ENCODE measurements at regions not wholly inside any gene's neighbourhood (a gene's known extent, or its start where the extent isn't known, plus 50 kb on each side); places are given as distances from the start of the nearest gene placed in this dataset.

DNA sequence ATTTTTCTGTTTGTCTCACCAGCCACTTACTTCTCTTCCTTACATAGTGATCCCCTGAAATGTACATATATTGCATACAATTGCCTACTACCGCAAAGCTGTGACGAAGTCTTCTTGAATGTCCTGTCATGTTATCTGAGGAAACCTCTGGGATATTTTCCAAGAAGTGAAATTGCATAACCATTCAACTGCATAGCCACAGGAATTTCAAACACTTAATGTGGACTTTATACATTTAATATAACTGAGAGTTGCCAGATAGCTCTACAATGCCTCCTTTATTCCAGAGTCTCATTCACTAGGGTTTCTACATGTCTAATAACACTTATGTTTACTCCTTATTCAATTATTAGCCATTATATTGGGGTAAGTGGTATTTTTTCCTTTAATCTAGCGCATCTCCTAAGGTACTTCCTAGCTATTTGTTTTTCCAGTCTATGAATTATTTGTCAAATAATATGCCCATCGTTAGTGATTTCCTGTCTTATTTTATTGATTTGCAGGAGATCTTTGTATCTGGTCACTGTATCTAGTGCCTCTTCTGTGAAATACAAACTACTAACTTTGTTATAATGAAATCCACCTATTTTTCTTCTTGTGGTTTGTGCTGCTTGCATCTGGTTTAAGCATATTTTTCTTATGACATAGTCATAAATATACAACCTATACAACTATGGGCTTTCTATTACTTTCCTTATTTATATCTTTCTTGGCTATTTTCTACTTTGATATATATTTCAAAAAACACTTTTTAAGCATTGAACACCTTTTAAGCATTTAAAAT lies 69.2 kb upstream of the GRID2 start:
- no peak for DNase-seq (ENCODE audit: low spot score)
- no peak for TF ChIP-seq SP1 (IDR thresholded peaks at IDR 0.05)
- no peak for TF ChIP-seq EGR1 (IDR thresholded peaks at IDR 0.05; ENCODE audit: low read depth in 2 of 2)
- TF ChIP-seq GABPA (IDR thresholded peaks at IDR 0.05 in 1 of 2, conservative IDR thresholded peaks at IDR 0.05 in 1 of 2): no peak
- TF ChIP-seq YY1 (IDR thresholded peaks at IDR 0.05): no peak
- TF ChIP-seq, protein P1, sequence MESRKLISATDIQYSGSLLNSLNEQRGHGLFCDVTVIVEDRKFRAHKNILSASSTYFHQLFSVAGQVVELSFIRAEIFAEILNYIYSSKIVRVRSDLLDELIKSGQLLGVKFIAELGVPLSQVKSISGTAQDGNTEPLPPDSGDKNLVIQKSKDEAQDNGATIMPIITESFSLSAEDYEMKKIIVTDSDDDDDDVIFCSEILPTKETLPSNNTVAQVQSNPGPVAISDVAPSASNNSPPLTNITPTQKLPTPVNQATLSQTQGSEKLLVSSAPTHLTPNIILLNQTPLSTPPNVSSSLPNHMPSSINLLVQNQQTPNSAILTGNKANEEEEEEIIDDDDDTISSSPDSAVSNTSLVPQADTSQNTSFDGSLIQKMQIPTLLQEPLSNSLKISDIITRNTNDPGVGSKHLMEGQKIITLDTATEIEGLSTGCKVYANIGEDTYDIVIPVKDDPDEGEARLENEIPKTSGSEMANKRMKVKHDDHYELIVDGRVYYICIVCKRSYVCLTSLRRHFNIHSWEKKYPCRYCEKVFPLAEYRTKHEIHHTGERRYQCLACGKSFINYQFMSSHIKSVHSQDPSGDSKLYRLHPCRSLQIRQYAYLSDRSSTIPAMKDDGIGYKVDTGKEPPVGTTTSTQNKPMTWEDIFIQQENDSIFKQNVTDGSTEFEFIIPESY (IDR thresholded peaks at IDR 0.05): no peak
- TF ChIP-seq HNF4G (IDR thresholded peaks at IDR 0.05): no peak
- TF ChIP-seq, protein P2, sequence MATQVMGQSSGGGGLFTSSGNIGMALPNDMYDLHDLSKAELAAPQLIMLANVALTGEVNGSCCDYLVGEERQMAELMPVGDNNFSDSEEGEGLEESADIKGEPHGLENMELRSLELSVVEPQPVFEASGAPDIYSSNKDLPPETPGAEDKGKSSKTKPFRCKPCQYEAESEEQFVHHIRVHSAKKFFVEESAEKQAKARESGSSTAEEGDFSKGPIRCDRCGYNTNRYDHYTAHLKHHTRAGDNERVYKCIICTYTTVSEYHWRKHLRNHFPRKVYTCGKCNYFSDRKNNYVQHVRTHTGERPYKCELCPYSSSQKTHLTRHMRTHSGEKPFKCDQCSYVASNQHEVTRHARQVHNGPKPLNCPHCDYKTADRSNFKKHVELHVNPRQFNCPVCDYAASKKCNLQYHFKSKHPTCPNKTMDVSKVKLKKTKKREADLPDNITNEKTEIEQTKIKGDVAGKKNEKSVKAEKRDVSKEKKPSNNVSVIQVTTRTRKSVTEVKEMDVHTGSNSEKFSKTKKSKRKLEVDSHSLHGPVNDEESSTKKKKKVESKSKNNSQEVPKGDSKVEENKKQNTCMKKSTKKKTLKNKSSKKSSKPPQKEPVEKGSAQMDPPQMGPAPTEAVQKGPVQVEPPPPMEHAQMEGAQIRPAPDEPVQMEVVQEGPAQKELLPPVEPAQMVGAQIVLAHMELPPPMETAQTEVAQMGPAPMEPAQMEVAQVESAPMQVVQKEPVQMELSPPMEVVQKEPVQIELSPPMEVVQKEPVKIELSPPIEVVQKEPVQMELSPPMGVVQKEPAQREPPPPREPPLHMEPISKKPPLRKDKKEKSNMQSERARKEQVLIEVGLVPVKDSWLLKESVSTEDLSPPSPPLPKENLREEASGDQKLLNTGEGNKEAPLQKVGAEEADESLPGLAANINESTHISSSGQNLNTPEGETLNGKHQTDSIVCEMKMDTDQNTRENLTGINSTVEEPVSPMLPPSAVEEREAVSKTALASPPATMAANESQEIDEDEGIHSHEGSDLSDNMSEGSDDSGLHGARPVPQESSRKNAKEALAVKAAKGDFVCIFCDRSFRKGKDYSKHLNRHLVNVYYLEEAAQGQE (IDR thresholded peaks at IDR 0.05): no peak
- no peak for TF ChIP-seq RXRA (IDR thresholded peaks at IDR 0.05)
- TF ChIP-seq, protein P3, sequence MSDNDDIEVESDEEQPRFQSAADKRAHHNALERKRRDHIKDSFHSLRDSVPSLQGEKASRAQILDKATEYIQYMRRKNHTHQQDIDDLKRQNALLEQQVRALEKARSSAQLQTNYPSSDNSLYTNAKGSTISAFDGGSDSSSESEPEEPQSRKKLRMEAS (IDR thresholded peaks at IDR 0.05): no peak
- no peak for TF ChIP-seq JUND (IDR thresholded peaks at IDR 0.05)
- no peak for TF ChIP-seq HNF4A (conservative IDR thresholded peaks at IDR 0.05)
- TF ChIP-seq TAF1 (conservative IDR thresholded peaks at IDR 0.05): no peak
- TF ChIP-seq FOXA2 (IDR thresholded peaks at IDR 0.05): no peak
- no peak for TF ChIP-seq FOXA1 (IDR thresholded peaks at IDR 0.05)
- TF ChIP-seq RAD21 (IDR thresholded peaks at IDR 0.05): no peak
- no peak for TF ChIP-seq NR2F2 (IDR thresholded peaks at IDR 0.05)
- TF ChIP-seq, protein P4, sequence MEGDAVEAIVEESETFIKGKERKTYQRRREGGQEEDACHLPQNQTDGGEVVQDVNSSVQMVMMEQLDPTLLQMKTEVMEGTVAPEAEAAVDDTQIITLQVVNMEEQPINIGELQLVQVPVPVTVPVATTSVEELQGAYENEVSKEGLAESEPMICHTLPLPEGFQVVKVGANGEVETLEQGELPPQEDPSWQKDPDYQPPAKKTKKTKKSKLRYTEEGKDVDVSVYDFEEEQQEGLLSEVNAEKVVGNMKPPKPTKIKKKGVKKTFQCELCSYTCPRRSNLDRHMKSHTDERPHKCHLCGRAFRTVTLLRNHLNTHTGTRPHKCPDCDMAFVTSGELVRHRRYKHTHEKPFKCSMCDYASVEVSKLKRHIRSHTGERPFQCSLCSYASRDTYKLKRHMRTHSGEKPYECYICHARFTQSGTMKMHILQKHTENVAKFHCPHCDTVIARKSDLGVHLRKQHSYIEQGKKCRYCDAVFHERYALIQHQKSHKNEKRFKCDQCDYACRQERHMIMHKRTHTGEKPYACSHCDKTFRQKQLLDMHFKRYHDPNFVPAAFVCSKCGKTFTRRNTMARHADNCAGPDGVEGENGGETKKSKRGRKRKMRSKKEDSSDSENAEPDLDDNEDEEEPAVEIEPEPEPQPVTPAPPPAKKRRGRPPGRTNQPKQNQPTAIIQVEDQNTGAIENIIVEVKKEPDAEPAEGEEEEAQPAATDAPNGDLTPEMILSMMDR (IDR thresholded peaks at IDR 0.05; ENCODE audit: low read depth, low read length, missing input control): no peak
- TF ChIP-seq, protein P5, sequence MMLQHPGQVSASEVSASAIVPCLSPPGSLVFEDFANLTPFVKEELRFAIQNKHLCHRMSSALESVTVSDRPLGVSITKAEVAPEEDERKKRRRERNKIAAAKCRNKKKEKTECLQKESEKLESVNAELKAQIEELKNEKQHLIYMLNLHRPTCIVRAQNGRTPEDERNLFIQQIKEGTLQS (IDR thresholded peaks at IDR 0.05): no peak
- Histone ChIP-seq H3K4me3 (ENCODE audit: low read depth in 1 of 3, low read length in 3 of 3) (no peak overlapping the region), H3K27ac (ENCODE audit: low read depth in 1 of 2, low read length in 2 of 2) (no peak overlapping the region), H3K9me3 (ENCODE audit: control insufficient read depth in 4 of 4, low read length in 3 of 4) (peaks cover under 1 to 11% (median 2%) of the 10 kb centered on the region in 4 donors), H3K27me3 (ENCODE audit: control insufficient read depth in 4 of 4, insufficient read depth in 4 of 4, low read length in 3 of 4) (peaks cover 0 to 3% (median 0%) of the 10 kb centered on the region in 4 donors), H3K9ac (ENCODE audit: low read depth in 1 of 2, low read length in 2 of 2) (no peak overlapping the region), H3K4me1 (ENCODE audit: control insufficient read depth in 4 of 4, insufficient read depth in 4 of 4, low read length in 3 of 4) (no peaks in the 10 kb centered on the region), H3K36me3 (ENCODE audit: control insufficient read depth in 4 of 4, insufficient read depth in 3 of 4, low read depth in 1 of 4, low read length in 3 of 4) (no peaks in the 10 kb centered on the region)
- 62% methylated on average over 4 of the region's 4 CpGs for WGBS
